Posterior cingulate gyrus (tissue), 11 donors: ENCODE measurements at regions not wholly inside any gene's neighbourhood (a gene's known extent, or its start where the extent isn't known, plus 50 kb on each side); places are given as distances from the start of the nearest gene placed in this dataset.
A peak's percentile ranks its signal among the peaks of the same experiment; 100 is the strongest.

Source experiments
- DNase-seq, 10 donors: peaks; one replicate each; pipeline versions ENCODE4 v3.0.0 to v3.0.0-alpha.2; 2020 to 2021; ENCODE audit warnings: mixed read lengths in 3 of 10
- intact Hi-C: fragments of 100-400 bp; cut with DNase I; formaldehyde crosslinking; loops from one replicate; pipeline ENCODE4 v1.15.1; 2023

DNA sequence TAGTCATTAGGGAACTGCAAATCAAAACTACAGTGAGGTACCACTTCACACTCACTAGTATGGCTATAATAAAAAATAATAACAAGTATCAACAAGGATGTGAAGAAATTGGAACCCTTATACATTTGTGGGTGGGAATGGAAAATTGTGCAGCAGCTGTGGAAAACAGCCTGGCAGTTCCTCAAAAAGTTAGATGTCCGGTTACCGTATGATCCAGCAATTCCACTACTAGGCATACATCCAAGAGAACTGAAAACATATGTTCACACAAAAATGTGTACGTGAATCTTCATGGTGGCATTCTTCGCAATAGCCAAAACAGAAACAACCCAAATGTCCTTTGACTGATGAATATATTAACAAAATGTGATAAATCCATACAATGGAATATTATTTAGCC is 187.9 kb upstream of the LYSMD4 start:
- no peak for DNase-seq
- intact Hi-C loops, result no loop called here

DNA sequence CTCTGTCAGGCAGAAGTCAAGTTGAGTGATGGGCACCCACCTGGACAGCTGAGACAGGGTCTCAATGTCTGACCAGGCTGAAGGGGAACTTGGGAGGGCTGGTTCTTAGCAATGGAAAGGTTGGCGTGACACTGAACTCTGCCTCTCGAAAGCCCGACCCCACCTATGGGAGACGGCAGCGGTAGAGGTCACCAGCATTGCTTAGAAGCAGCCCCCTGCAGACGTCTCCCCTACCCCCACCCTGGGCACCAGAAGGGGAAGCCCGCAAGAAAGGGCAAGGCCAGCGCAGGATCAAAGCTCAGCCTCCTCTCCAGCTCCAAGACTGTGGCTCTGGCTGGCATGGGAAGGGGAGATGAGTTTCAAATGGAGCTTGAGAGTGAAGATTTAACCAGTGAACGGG is 184.8 kb upstream of the LYSMD4 start:
- intact Hi-C loops, result no loop called here

DNA sequence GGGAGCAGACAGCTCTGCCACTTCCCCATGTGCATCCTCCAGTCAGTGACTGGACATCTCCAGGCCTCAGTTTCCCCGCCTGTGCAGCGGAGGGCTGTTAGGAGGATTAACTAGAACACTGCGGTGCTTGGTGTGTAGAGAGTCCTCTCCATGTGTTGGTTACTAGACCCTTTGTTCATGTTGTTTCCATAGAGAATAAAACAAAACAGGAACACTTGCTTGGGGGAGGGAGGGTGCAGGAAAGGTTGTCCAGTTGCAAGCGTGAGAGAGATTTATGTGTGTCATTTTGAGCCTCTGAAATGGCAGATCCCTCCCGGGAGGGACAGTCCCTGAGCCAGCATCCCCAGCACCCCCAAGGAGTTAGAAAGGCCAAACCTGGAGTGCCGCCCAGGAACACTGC is 184.0 kb upstream of the LYSMD4 start:
- intact Hi-C loops, result no loop called here
- DNase-seq, result no peak

More for the DNA sequence above, 184.8 kb upstream of the LYSMD4 start:
- DNase-seq, result no peak

- peak in 1 of 10 donors; percentile 71 for DNase-seq
- intact Hi-C loops, result no loop called here
Measured at GRCh38 chr15:99916668-99917223, 183.5 kb upstream of the LYSMD4 start.

GRCh38 chr15:99914723-99915122 is 181.5 kb upstream of the LYSMD4 start:
- DNase-seq, result no peak
- intact Hi-C loops, result no loop called here

DNA sequence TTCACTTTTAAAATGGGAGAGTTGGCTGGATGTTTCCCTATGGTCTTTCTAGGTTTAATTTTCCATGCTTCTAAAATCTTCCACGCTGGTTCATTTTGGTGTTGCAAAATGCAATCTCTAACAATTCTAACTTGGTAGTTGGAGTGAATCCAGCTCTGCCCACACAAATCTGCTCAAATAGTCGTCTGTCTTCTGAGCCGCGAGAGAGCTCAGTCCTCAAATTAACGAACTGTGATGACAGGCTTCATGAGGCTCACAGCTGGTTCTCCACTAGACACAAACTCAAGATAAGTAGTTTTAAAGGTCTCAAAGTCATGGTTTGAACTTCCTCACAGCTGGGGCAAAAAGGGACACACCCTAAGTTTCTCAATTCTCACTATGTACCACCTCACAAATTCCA is 178.6 kb upstream of the LYSMD4 start:
- intact Hi-C loops, result no loop called here
- peak in 3 of 10 donors; percentile 24 to 59 (median 29) for DNase-seq

GRCh38 chr15:99909592-99910295 is 176.5 kb upstream of the LYSMD4 start:
- DNase-seq, result no peak
- intact Hi-C loops, result no loop called here

DNA sequence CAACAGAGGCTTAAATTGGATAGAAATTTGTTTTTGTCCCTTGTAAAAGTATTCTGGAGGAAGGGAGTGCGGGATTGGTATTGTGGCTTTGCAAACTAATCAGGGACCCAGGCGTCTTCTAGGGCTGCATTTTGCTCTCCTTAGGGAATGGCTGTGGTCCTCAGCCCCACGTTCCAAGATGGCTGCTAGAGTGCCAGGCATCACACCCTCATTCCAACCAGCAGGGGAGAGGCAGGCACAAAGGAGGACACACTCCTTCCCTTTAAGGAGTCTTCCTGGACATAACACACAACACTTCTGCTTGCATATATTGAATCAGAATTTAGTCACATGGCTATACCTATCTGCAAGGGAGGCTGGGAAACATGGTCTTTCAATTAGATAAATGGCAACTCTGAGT is 174.5 kb upstream of the LYSMD4 start:
- intact Hi-C loops, result no loop called here
- no peak for DNase-seq

- DNase-seq, result no peak
- intact Hi-C loops, result no loop called here
Measured at GRCh38 chr15:99906793-99907192, 173.6 kb upstream of the LYSMD4 start.

DNA sequence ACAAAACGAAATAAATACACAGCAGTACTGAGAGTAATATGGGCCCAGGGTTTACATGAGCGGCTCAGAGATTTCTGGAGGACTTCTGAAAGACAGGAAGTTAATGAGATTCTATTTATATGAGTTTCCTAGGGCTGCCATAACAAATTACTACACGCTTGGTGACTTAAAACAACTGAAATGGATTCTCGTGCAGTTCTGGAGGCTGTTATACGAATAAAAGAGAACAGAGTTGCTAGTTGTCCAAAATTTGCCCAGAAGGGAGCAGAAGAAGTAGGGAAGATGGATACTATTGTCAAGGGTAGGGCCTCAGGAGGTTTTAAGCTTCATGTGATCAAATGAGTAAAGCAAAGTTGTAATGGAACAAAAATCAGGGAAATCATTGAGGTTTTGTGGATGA is 173.1 kb upstream of the LYSMD4 start:
- no peak for DNase-seq
- intact Hi-C loops, result no loop called here

DNA sequence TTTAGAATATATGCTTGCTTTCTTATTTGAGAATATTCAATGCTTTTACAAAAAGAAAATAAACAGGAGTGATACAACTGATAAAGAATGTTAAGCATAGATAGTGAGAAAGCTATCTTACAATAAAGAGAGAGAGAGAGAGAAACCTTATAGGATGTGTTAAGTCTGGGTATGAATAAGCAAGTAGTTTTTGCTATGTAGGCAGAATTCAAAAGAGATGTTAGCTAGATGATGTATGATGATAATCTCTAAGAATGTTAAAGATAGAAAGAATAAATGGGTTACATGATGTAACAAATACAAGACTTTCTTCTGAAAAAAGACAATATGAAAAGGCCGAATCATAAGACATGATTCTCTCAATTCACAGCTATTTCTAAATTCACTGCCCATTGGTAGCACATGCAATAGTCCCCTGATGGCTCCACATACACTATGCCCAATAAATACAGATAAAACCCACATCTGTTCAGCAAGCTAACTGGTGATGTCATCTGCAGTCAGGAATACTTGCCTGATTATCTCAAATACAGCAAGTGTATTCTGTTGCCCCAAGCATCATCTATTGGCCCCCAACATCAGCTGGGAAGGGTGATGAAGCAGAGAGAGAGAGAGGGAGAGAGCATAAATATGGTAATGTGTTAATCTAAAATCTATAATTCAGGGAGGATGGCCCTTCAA is 169.2 kb upstream of the LYSMD4 start:
- DNase-seq, result no peak
- intact Hi-C loops, result no loop called here

DNA sequence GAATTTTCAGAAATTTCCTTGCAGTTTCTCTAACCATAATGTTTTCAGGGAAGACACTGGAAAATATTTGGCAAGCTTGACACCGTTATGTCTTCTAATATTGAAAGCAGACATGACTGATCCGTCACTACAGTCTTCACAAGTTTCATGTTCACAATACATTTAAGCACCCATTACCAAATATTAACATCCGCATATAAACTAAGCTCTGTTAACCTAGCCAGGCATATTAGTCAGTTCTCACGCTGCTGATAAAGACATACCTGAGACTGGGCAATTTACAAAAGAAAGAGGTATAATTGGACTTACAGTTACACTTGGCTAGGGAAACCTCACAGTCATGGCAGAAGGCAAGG is 162.7 kb upstream of the LYSMD4 start:
- DNase-seq, result no peak
- intact Hi-C loops, result no loop called here

DNA sequence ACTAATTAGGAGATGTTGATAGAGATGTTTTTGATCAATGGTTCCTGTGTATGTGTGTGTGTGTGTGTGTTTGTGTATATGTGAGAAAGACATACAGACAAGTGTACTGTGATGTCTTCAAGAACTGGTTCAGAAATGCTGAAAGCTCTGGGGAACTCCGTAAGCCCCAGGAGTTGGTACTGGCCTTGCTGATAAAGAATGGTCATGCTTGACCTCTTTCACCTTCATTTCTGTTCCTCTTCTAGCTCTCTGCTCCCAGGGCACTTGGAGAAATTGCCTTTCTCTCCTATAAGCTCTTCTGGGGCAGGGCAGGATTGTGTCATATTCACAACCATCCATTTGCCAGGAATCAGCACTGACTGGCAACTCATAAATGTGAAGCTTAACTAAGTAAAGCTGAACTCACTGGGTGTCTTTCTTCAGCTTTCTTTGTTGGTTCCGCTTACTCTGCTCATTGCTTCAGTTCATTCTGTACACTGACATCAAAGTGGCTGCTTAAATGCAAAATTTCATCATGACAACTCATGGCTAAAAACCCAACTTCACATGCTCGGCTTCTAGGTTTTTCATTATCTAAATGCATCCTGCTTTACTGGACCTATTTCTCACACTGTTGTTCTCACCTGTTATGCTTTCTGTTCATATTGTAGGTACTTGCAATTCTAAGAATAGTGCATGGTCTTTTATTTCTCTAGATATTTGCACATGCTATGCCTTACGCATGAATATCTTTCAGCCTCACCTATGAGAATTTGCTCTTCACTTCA is 162.1 kb upstream of the LYSMD4 start:
- intact Hi-C loops, result no loop called here
- no peak for DNase-seq

DNA sequence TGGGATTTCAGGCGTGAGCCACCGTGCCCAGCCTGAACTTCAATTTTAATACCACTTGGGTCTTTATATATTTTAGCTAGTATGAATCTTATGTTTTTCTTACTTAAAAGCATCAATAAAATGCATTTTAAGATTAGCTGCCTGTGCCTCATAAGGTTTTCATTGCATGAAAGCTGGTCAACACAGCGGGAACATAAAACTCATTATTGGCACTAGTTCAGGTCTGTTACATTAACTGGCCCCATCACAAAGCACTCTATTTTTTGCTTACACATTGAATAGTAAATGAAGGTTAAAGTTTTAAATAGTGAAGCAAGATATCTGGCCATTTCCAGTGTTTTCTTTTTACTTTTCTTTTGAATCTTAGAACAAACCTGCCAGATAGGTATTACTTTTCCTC is 145.6 kb upstream of the LYSMD4 start:
- intact Hi-C loops, result no loop called here
- DNase-seq, result no peak

- intact Hi-C loops, result no loop called here
- no peak for DNase-seq
Measured at GRCh38 chr15:99873451-99873850, 140.2 kb upstream of the LYSMD4 start.

- intact Hi-C loops, result no loop called here
- no peak for DNase-seq
Measured at GRCh38 chr15:99863550-99864198, 130.4 kb upstream of the LYSMD4 start.

GRCh38 chr15:99857836-99858235 is 124.6 kb upstream of the LYSMD4 start:
- no peak for DNase-seq
- intact Hi-C loops, result no loop called here

- DNase-seq, result no peak
- intact Hi-C loops, result no loop called here
Measured at GRCh38 chr15:99850517-99850916, 117.3 kb upstream of the LYSMD4 start.

- intact Hi-C loops, result no loop called here
- DNase-seq, result no peak
Measured at GRCh38 chr15:99845009-99845408, 111.8 kb upstream of the LYSMD4 start.

- no peak for DNase-seq
- intact Hi-C loops, result no loop called here
Measured at GRCh38 chr15:99844150-99844549, 110.9 kb upstream of the LYSMD4 start.

- intact Hi-C loops, result no loop called here
- no peak for DNase-seq
Measured at GRCh38 chr15:99842071-99842470, 108.8 kb upstream of the LYSMD4 start.
